ENCODE measurements at regions not wholly inside any gene's neighbourhood (a gene's known extent, or its start where the extent isn't known, plus 50 kb on each side); places are given as distances from the start of the nearest gene placed in this dataset.

DNA sequence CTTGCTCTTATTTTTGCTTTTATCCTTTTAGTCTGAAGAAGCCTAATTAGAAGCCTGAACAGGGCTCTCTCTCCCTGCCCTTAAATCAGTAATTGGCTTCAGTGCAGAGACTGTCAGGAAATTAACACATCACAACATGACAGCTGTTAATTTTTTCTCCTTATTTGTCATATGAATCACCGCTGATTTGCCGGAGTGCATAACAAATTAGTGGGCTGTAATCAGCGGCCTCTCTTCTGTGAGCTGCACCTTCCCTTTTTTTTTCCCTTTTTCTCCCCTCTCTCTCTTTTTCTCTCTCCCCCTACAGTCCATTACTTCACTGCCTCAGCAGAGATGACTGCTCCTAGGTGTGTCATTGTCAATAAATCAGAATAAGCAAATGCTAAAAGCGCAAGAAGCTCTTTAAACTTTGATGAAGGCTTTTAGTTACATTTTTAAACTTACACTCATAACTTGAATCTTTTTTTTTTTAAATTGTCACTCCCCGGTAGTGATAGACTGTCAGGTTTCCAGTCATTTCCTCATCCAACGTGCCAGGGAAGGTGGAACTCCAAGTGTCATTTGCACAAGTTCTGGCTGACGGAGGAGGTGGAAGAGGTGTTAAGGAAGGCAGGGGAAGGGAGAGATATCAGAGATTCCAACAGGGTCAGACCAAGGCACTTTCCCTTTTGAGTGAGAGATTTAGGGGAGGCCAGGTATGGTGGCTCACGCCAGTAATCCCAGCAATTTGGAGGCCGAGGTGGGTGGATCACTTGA lies 197.1 kb upstream of the TSHZ3 start:
- TF ChIP-seq, protein P1, sequence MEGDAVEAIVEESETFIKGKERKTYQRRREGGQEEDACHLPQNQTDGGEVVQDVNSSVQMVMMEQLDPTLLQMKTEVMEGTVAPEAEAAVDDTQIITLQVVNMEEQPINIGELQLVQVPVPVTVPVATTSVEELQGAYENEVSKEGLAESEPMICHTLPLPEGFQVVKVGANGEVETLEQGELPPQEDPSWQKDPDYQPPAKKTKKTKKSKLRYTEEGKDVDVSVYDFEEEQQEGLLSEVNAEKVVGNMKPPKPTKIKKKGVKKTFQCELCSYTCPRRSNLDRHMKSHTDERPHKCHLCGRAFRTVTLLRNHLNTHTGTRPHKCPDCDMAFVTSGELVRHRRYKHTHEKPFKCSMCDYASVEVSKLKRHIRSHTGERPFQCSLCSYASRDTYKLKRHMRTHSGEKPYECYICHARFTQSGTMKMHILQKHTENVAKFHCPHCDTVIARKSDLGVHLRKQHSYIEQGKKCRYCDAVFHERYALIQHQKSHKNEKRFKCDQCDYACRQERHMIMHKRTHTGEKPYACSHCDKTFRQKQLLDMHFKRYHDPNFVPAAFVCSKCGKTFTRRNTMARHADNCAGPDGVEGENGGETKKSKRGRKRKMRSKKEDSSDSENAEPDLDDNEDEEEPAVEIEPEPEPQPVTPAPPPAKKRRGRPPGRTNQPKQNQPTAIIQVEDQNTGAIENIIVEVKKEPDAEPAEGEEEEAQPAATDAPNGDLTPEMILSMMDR (IDR thresholded peaks at IDR 0.05; ENCODE audit: insufficient read depth, low read length) = no peak
- DNase-seq (ENCODE audit: low read depth) = no peak
- no peak overlapping the region for H3K4me3 ChIP-seq (ENCODE audit: low read depth, low read length)

- peak; percentile 62 for DNase-seq (ENCODE audit: low read depth)
- no peak overlapping the region for H3K4me3 ChIP-seq (ENCODE audit: low read depth, low read length)
- TF ChIP-seq, protein P1 (IDR thresholded peaks at IDR 0.05; ENCODE audit: insufficient read depth, low read length) = peak; percentile 81
These were observed 199.7 kb upstream of the TSHZ3 start for GRCh38 chr19:31548941-31549340.

- DNase-seq (ENCODE audit: low read depth) = no peak
- TF ChIP-seq, protein P1 (IDR thresholded peaks at IDR 0.05; ENCODE audit: insufficient read depth, low read length) = no peak
- H3K4me3 ChIP-seq (ENCODE audit: low read depth, low read length) = no peak overlapping the region
These were observed 204.0 kb upstream of the TSHZ3 start for GRCh38 chr19:31553112-31553845.

DNA sequence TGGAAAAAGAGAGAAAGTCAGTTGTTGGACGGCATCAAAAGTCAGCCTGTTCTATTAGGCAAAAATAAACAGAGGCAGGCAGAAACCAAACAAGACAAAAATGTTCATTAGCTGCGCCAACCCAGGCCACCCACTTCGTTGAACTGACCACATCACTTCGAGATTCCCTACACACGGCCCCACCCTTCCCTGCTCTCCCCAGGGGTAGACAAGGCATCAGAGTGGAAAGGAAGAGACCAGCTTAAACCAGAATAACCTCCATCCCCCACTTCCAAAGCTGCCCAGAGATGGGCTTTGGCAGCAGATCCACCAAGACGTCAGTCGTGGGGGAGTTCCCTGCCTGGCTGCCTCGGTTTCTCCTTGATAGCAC lies 204.6 kb upstream of the TSHZ3 start:
- TF ChIP-seq, protein P1 (IDR thresholded peaks at IDR 0.05; ENCODE audit: insufficient read depth, low read length) = no peak
- H3K4me3 ChIP-seq (ENCODE audit: low read depth, low read length) = no peak overlapping the region
- no peak for DNase-seq (ENCODE audit: low read depth)

- DNase-seq (ENCODE audit: low read depth) = no peak
- no peak overlapping the region for H3K4me3 ChIP-seq (ENCODE audit: low read depth, low read length)
- TF ChIP-seq, protein P1 (IDR thresholded peaks at IDR 0.05; ENCODE audit: insufficient read depth, low read length) = no peak
These were observed 205.1 kb upstream of the TSHZ3 start for GRCh38 chr19:31554360-31554759.

GRCh38 chr19:31555634-31556215 lies 206.5 kb upstream of the TSHZ3 start:
- TF ChIP-seq, protein P1 (IDR thresholded peaks at IDR 0.05; ENCODE audit: insufficient read depth, low read length) = no peak
- H3K4me3 ChIP-seq (ENCODE audit: low read depth, low read length) = no peak overlapping the region
- DNase-seq (ENCODE audit: low read depth) = no peak
